HepG2 (cell line): ENCODE measurements at regions not wholly inside any gene's neighbourhood (a gene's known extent, or its start where the extent isn't known, plus 50 kb on each side); places are given as distances from the start of the nearest gene placed in this dataset.

ENCODE experiments used
- CEBPB ChIP-seq: IDR thresholded peaks from 2 replicates; pipeline ENCODE4 v1.6.1; 2011; ENCODE audit warnings: low read depth, low read length, improper control_type of control experiment, borderline replicate concordance
- CREB1 ChIP-seq, 2 experiments: fragments of 450-650 bp in 1 of 2; IDR thresholded peaks; 2 replicates each; pipeline ENCODE4 v1.6.1; 2016 to 2017; ENCODE audit warnings: control low read depth in 1 of 2, mild to moderate bottlenecking in 1 of 2, missing compliant biosample characterization in 1 of 2, missing genetic modification characterization in 1 of 2
- CREB3 ChIP-seq: sonication (generic); formaldehyde crosslinking; IDR thresholded peaks from 2 replicates; pipeline ENCODE4 v1.5.0; 2020; ENCODE audit warnings: missing genetic modification reagents
- CTCF ChIP-seq: sonication (generic); formaldehyde crosslinking; IDR thresholded peaks from 2 replicates; pipeline ENCODE4 v1.5.0; 2020; ENCODE audit warnings: mild to moderate bottlenecking, missing genetic modification reagents, moderate library complexity
- ESRRA ChIP-seq: sonication (generic); formaldehyde crosslinking; IDR thresholded peaks from 2 replicates; pipeline ENCODE4 v1.5.1; 2020; ENCODE audit warnings: mild to moderate bottlenecking, low read depth, missing genetic modification reagents
- EZH2 ChIP-seq: conservative IDR thresholded peaks from 2 replicates; pipeline ENCODE4 v1.6.1; 2012; ENCODE audit warnings: mild to moderate bottlenecking, low read depth, low read length, moderate library complexity
- GPBP1L1 ChIP-seq: sonication (generic); formaldehyde crosslinking; IDR thresholded peaks from 2 replicates; pipeline ENCODE4 v1.5.0; 2020; ENCODE audit warnings: mild to moderate bottlenecking, missing genetic modification reagents
- MIXL1 ChIP-seq: IDR thresholded peaks from 2 replicates; pipeline ENCODE4 v1.6.1; 2016
- MLX ChIP-seq: IDR thresholded peaks from 2 replicates; pipeline ENCODE4 v1.6.1; 2016
- NFKB2 ChIP-seq: sonication (generic); formaldehyde crosslinking; IDR thresholded peaks from 2 replicates; pipeline ENCODE4 v1.4.0; 2020; ENCODE audit warnings: missing genetic modification reagents, borderline replicate concordance
- NPAS2 ChIP-seq: sonication (generic); formaldehyde crosslinking; IDR thresholded peaks from 2 replicates; pipeline ENCODE4 v1.8.0; 2022; ENCODE audit warnings: mild to moderate bottlenecking, missing genetic modification reagents, borderline replicate concordance
- PLSCR1 ChIP-seq: sonication (generic); formaldehyde crosslinking; IDR thresholded peaks from 2 replicates; pipeline ENCODE4 v1.5.0; 2020; ENCODE audit warnings: missing genetic modification reagents, mild to moderate bottlenecking, borderline replicate concordance
- PPARG ChIP-seq: conservative IDR thresholded peaks from 2 replicates; pipeline ENCODE4 v1.6.1; 2016; ENCODE audit warnings: missing biosample characterization, missing genetic modification reagents
- SAFB2 ChIP-seq: sonication (generic); formaldehyde crosslinking; IDR thresholded peaks from 2 replicates; pipeline ENCODE4 v1.5.1; 2020; ENCODE audit warnings: missing genetic modification reagents, low read depth, mild to moderate bottlenecking, borderline replicate concordance
- SP1 ChIP-seq, 2 experiments: fragments of 450-650 bp in 1 of 2; sonication (generic) in 1 of 2; formaldehyde crosslinking in 1 of 2; IDR thresholded peaks; 2 replicates each; pipeline versions ENCODE4 v1.4.0 to v1.6.1; 2016 to 2020; ENCODE audit warnings: missing genetic modification reagents in 1 of 2
- TEAD2 ChIP-seq: sonication (generic); formaldehyde crosslinking; IDR thresholded peaks from 2 replicates; pipeline ENCODE4 v1.9.0; 2021; ENCODE audit warnings: missing genetic modification reagents
- THRA ChIP-seq: sonication (generic); formaldehyde crosslinking; IDR thresholded peaks from 2 replicates; pipeline ENCODE4 v1.4.0; 2020; ENCODE audit warnings: missing genetic modification reagents, borderline replicate concordance
- TRIM24 ChIP-seq: sonication (generic); formaldehyde crosslinking; IDR thresholded peaks from 2 replicates; pipeline ENCODE4 v1.8.0; 2022; ENCODE audit warnings: mild to moderate bottlenecking, missing genetic modification reagents
- ZBTB21 ChIP-seq: sonication (generic); formaldehyde crosslinking; IDR thresholded peaks from 2 replicates; pipeline ENCODE4 v1.4.0; 2020; ENCODE audit warnings: missing genetic modification reagents
- ZKSCAN1 ChIP-seq: fragments of 150-350 bp; IDR thresholded peaks from 2 replicates; pipeline ENCODE4 v1.6.1; 2014; ENCODE audit warnings: low read length
- ZMAT3 ChIP-seq: sonication (generic); formaldehyde crosslinking; conservative IDR thresholded peaks from 2 replicates; pipeline ENCODE4 v1.7.0; 2021; ENCODE audit warnings: missing genetic modification reagents
- ZNF205 ChIP-seq: IDR thresholded peaks from 2 replicates; pipeline ENCODE4 v1.6.1; 2018; ENCODE audit warnings: missing biosample characterization, missing genetic modification reagents

GRCh38 chr7:82605247-82605864, 161.8 kb upstream of the CACNA2D1 start (continued):
- TF ChIP-seq TEAD2 (CRISPR knock-in tag) (no peak), PPARG (CRISPR knock-in tag) (no peak), CREB3 (no peak), TRIM24 (CRISPR knock-in tag) (no peak), CEBPB (0 out of 2 replicates have a peak, but pooled peaks have one; percentile 18), MIXL1 (no peak), PLSCR1 (CRISPR knock-in tag) (no peak), SP1 (IDR thresholded peaks at IDR 0.05) (no peak), SP1 (CRISPR knock-in tag; IDR thresholded peaks at IDR 0.05) (no peak), NPAS2 (CRISPR knock-in tag) (no peak), CTCF (CRISPR knock-in tag) (peak; percentile 64), THRA (no peak), EZH2 (no peak), GPBP1L1 (CRISPR knock-in tag) (no peak), SAFB2 (CRISPR knock-in tag) (no peak), MLX (CRISPR knock-in tag) (no peak), ZBTB21 (CRISPR knock-in tag) (no peak), ESRRA (CRISPR knock-in tag) (no peak), ZKSCAN1 (no peak), ZMAT3 (CRISPR knock-in tag) (no peak), NFKB2 (CRISPR knock-in tag) (no peak), ZNF205 (CRISPR knock-in tag) (no peak), CREB1 (IDR thresholded peaks at IDR 0.05) (no peak), CREB1 (CRISPR knock-in tag; IDR thresholded peaks at IDR 0.05) (no peak)
- TF ChIP-seq, all 625 proteins: peak for 4
